Osteocyte (in vitro differentiated cells): ENCODE measurements at regions not wholly inside any gene's neighbourhood (a gene's known extent, or its start where the extent isn't known, plus 50 kb on each side); places are given as distances from the start of the nearest gene placed in this dataset.

Source experiments
- DNase-seq: peaks from one replicate; pipeline ENCODE4 v3.0.0; 2021; ENCODE audit warnings: mixed read lengths; ENCODE audit not compliant: unreplicated experiment; ENCODE audit errors: extremely low spot score
- H3K27ac Mint-ChIP-seq: one replicate; pipeline ENCODE4 v1.8.0; 2021; ENCODE audit warnings: mild to moderate bottlenecking, mixed read lengths; ENCODE audit not compliant: unreplicated experiment
- H3K27me3 Mint-ChIP-seq: one replicate; pipeline ENCODE4 v1.8.0; 2021; ENCODE audit warnings: mixed read lengths; ENCODE audit not compliant: unreplicated experiment
- H3K36me3 Mint-ChIP-seq: one replicate; pipeline ENCODE4 v1.8.0; 2021; ENCODE audit warnings: mixed read lengths; ENCODE audit not compliant: unreplicated experiment
- H3K4me1 Mint-ChIP-seq: one replicate; pipeline ENCODE4 v1.8.0; 2021; ENCODE audit warnings: mixed read lengths; ENCODE audit not compliant: unreplicated experiment
- H3K4me3 Mint-ChIP-seq: one replicate; pipeline ENCODE4 v1.8.0; 2021; ENCODE audit warnings: mild to moderate bottlenecking, moderate library complexity, mixed read lengths; ENCODE audit not compliant: unreplicated experiment
- H3K9me3 Mint-ChIP-seq: one replicate; pipeline ENCODE4 v1.8.0; 2021; ENCODE audit warnings: mixed read lengths; ENCODE audit not compliant: unreplicated experiment
- CTCF ChIP-seq: fragments of 200-600 bp; sonication (generic); IDR thresholded peaks from 2 replicates; pipeline ENCODE4 v1.5.0; 2021; ENCODE audit warnings: antibody characterized with exemption, mild to moderate bottlenecking, moderate library complexity

- Mint-ChIP-seq H3K9me3 (peaks cover 4% of the 10 kb centered on the region), H3K4me1 (peaks cover 38% of the 10 kb centered on the region), H3K27me3 (no peaks in the 10 kb centered on the region), H3K36me3 (peaks cover 47% of the 10 kb centered on the region), H3K27ac (no peak overlapping the region), H3K4me3 (no peak overlapping the region)
- DNase-seq: no peak
- no peak for TF ChIP-seq CTCF
Measured at GRCh38 chr12:124476011-124476400, 91.4 kb downstream of the NCOR2 start.

GRCh38 chr12:124475295-124476010 lies 92.0 kb downstream of the NCOR2 start:
- Mint-ChIP-seq H3K36me3 (peaks cover 47% of the 10 kb centered on the region), H3K4me1 (peaks cover 33% of the 10 kb centered on the region), H3K9me3 (peaks cover 4% of the 10 kb centered on the region), H3K4me3 (no peak overlapping the region), H3K27me3 (no peaks in the 10 kb centered on the region), H3K27ac (no peak overlapping the region)
- no peak for TF ChIP-seq CTCF
- no peak for DNase-seq

GRCh38 chr12:124474709-124475108 lies 92.7 kb downstream of the NCOR2 start:
- no peak overlapping the region for H3K27ac Mint-ChIP-seq

GRCh38 chr12:124472690-124473279 lies 94.6 kb downstream of the NCOR2 start:
- Mint-ChIP-seq H3K27me3 (no peaks in the 10 kb centered on the region), H3K36me3 (peaks cover 55% of the 10 kb centered on the region), H3K4me3 (no peak overlapping the region), H3K4me1 (peaks cover 7% of the 10 kb centered on the region), H3K9me3 (peaks cover 4% of the 10 kb centered on the region), H3K27ac (no peak overlapping the region)
- no peak for TF ChIP-seq CTCF
- no peak for DNase-seq

More at GRCh38 chr12:124474709-124475108, 92.7 kb downstream of the NCOR2 start:
- peaks cover 26% of the 10 kb centered on the region for H3K4me1 Mint-ChIP-seq
- H3K27me3 Mint-ChIP-seq: no peaks in the 10 kb centered on the region
- DNase-seq: no peak
- H3K9me3 Mint-ChIP-seq: peaks cover 4% of the 10 kb centered on the region
- no peak overlapping the region for H3K4me3 Mint-ChIP-seq
- no peak for TF ChIP-seq CTCF
- H3K36me3 Mint-ChIP-seq: peaks cover 53% of the 10 kb centered on the region

GRCh38 chr12:124471828-124472227 lies 95.6 kb downstream of the NCOR2 start:
- Mint-ChIP-seq H3K4me3 (no peak overlapping the region), H3K4me1 (peaks cover 1% of the 10 kb centered on the region), H3K27me3 (no peaks in the 10 kb centered on the region), H3K27ac (no peak overlapping the region), H3K9me3 (peaks cover 4% of the 10 kb centered on the region), H3K36me3 (peaks cover 47% of the 10 kb centered on the region)
- DNase-seq: no peak
- no peak for TF ChIP-seq CTCF
